ENCODE measurements at regions not wholly inside any gene's neighbourhood (a gene's known extent, or its start where the extent isn't known, plus 50 kb on each side); places are given as distances from the start of the nearest gene placed in this dataset.

- TF ChIP-seq EZH2 (IDR thresholded peaks at IDR 0.05; ENCODE audit: low read length) (no peak), CTCF (optimal IDR thresholded peaks at IDR 0.05 in 1 of 3, IDR thresholded peaks at IDR 0.05 in 1 of 3, conservative IDR thresholded peaks at IDR 0.05 in 1 of 3; ENCODE audit: extremely low read depth in 1 of 3, insufficient read depth in 2 of 3, low read length in 3 of 3) (no peak)
- no peaks in the 10 kb centered on the region for H3K4me1 ChIP-seq (ENCODE audit: control insufficient read depth, extremely low read depth, insufficient read depth, low read length)
These were observed 1091.6 kb upstream of the EEF2KMT start for GRCh38 chr16:6189216-6189615.

GRCh38 chr16:6177616-6178180 is 1080.1 kb upstream of the EEF2KMT start:
- H2AFZ ChIP-seq (ENCODE audit: control insufficient read depth, low read length), result no peak overlapping the region
- H3K9me3 ChIP-seq (ENCODE audit: control insufficient read depth, low read depth, low read length), result peaks cover 3% of the 10 kb centered on the region
- no peak overlapping the region for H3K4me2 ChIP-seq (ENCODE audit: control insufficient read depth, extremely low read depth, insufficient read depth, low read depth, low read length)
- H3K4me3 ChIP-seq (ENCODE audit: control insufficient read depth in 2 of 3, extremely low read depth in 1 of 3, insufficient read depth in 2 of 3, low read depth in 1 of 3, low read length in 3 of 3), result no peak overlapping the region
- no peak for TF ChIP-seq EZH2 (IDR thresholded peaks at IDR 0.05; ENCODE audit: low read length)
- TF ChIP-seq CTCF (optimal IDR thresholded peaks at IDR 0.05 in 1 of 3, IDR thresholded peaks at IDR 0.05 in 1 of 3, conservative IDR thresholded peaks at IDR 0.05 in 1 of 3; ENCODE audit: extremely low read depth in 1 of 3, insufficient read depth in 2 of 3, low read length in 3 of 3), result no peak
- DNase-seq (ENCODE audit: low read depth, low spot score) (no peak), FAIRE-seq (no peak)
- H3K27me3 ChIP-seq (ENCODE audit: control insufficient read depth, extremely low read depth, insufficient read depth, low read length), result no peaks in the 10 kb centered on the region
- no peaks in the 10 kb centered on the region for H3K79me2 ChIP-seq (ENCODE audit: control insufficient read depth, insufficient read depth, low read length)
- dilution Hi-C loops (cut with MboI; ENCODE audit: extremely low pct_ligation_motif_present, low sequenced_read_pairs), result no loop called here
- H3K9me1 ChIP-seq (ENCODE audit: control insufficient read depth, extremely low read depth, insufficient read depth, low read length), result no peaks in the 10 kb centered on the region
- no peaks in the 10 kb centered on the region for H4K20me1 ChIP-seq (ENCODE audit: control insufficient read depth, extremely low read depth, insufficient read depth, low read length)
- H3K36me3 ChIP-seq (ENCODE audit: control insufficient read depth in 2 of 2, extremely low read depth in 1 of 2, insufficient read depth in 2 of 2, low read length in 2 of 2), result no peaks in the 10 kb centered on the region
- H3K9ac ChIP-seq (ENCODE audit: control insufficient read depth, extremely low read depth, insufficient read depth, low read length), result no peak overlapping the region
- no peak overlapping the region for H3K27ac ChIP-seq (ENCODE audit: control insufficient read depth, insufficient read depth, low read length)
- H3K4me1 ChIP-seq (ENCODE audit: control insufficient read depth, extremely low read depth, insufficient read depth, low read length), result no peaks in the 10 kb centered on the region

More at GRCh38 chr16:6189216-6189615, 1091.6 kb upstream of the EEF2KMT start:
- Histone ChIP-seq H3K4me3 (ENCODE audit: control insufficient read depth in 2 of 3, extremely low read depth in 1 of 3, insufficient read depth in 2 of 3, low read depth in 1 of 3, low read length in 3 of 3) (no peak overlapping the region), H3K27me3 (ENCODE audit: control insufficient read depth, extremely low read depth, insufficient read depth, low read length) (no peaks in the 10 kb centered on the region), H3K9me1 (ENCODE audit: control insufficient read depth, extremely low read depth, insufficient read depth, low read length) (no peaks in the 10 kb centered on the region), H3K9me3 (ENCODE audit: control insufficient read depth, low read depth, low read length) (no peaks in the 10 kb centered on the region), H4K20me1 (ENCODE audit: control insufficient read depth, extremely low read depth, insufficient read depth, low read length) (no peaks in the 10 kb centered on the region), H3K36me3 (ENCODE audit: control insufficient read depth in 2 of 2, extremely low read depth in 1 of 2, insufficient read depth in 2 of 2, low read length in 2 of 2) (no peaks in the 10 kb centered on the region), H3K79me2 (ENCODE audit: control insufficient read depth, insufficient read depth, low read length) (no peaks in the 10 kb centered on the region), H2AFZ (ENCODE audit: control insufficient read depth, low read length) (no peak overlapping the region), H3K27ac (ENCODE audit: control insufficient read depth, insufficient read depth, low read length) (no peak overlapping the region), H3K9ac (ENCODE audit: control insufficient read depth, extremely low read depth, insufficient read depth, low read length) (no peak overlapping the region), H3K4me2 (ENCODE audit: control insufficient read depth, extremely low read depth, insufficient read depth, low read depth, low read length) (no peak overlapping the region)
- DNase-seq (ENCODE audit: low read depth, low spot score), result no peak
- no peak for FAIRE-seq
- dilution Hi-C loops (cut with MboI; ENCODE audit: extremely low pct_ligation_motif_present, low sequenced_read_pairs), result no loop called here

Data from keratinocyte (primary cell).